ENCODE measurements at regions not wholly inside any gene's neighbourhood (a gene's known extent, or its start where the extent isn't known, plus 50 kb on each side); places are given as distances from the start of the nearest gene placed in this dataset.

DNA sequence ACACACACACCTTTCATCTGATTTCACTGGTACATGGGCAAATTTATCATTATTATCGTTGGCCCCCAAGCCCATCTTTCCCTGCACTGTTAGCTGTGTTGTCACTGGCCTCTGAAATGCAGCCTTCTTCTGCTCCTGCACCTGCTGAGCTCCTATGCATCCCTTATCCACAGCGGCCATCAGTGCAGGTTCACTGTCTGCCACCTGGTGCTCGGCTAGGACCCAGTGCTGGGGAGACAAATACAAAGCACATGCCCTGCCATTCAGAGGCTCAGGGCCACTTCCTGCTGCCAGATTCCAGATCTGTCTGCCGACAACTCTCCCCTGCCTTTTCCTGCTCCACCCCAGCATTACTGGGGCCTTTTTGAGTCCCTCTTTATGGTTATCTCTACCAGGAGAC, 1205.4 kb downstream of the TBC1D22A start:
- Histone ChIP-seq H3K4me3 (ENCODE audit: low read length in 2 of 2) (no peak overlapping the region), H3K27me3 (ENCODE audit: control insufficient read depth in 3 of 3, insufficient read depth in 3 of 3, low read depth in 1 of 3, low read length in 3 of 3) (no peaks in the 10 kb centered on the region), H3K9ac (ENCODE audit: low read depth, low read length, poor library complexity) (no peak overlapping the region), H2BK15ac (ENCODE audit: low read length) (no peak overlapping the region), H3K18ac (ENCODE audit: low read length) (no peak overlapping the region), H3K4me1 (ENCODE audit: control insufficient read depth in 2 of 2, insufficient read depth in 1 of 2, low read depth in 1 of 2, low read length in 2 of 2) (peaks cover 0 to 2% of the 10 kb centered on the region in 2 donors), H2AFZ (ENCODE audit: low read length) (no peak overlapping the region), H3K23ac (ENCODE audit: low read depth, low read length, poor library complexity) (no peak overlapping the region), H3K9me3 (replicated peaks in 1 of 2; ENCODE audit: control insufficient read depth in 2 of 2, insufficient read depth in 1 of 2, low read depth in 1 of 2, low read length in 2 of 2) (no peaks in the 10 kb centered on the region), H3K36me3 (replicated peaks in 1 of 2; ENCODE audit: control insufficient read depth in 2 of 2, insufficient read depth in 2 of 2, low read length in 2 of 2) (no peaks in the 10 kb centered on the region), H3K79me1 (ENCODE audit: low read depth, low read length) (no peaks in the 10 kb centered on the region), H4K8ac (ENCODE audit: low read depth, low read length) (no peak overlapping the region), H2BK12ac (ENCODE audit: low read length) (no peak overlapping the region), H3K27ac (replicated peaks; ENCODE audit: low read length) (no peak overlapping the region), H2AK5ac (ENCODE audit: low read depth, low read length) (no peak overlapping the region), H4K91ac (ENCODE audit: low read depth, low read length, poor library complexity) (no peak overlapping the region), H3K4ac (ENCODE audit: low read length) (no peak overlapping the region), H3K14ac (ENCODE audit: low read length) (peak overlapping the region; percentile 12), H2BK120ac (ENCODE audit: low read depth, low read length) (no peak overlapping the region), H3K4me2 (ENCODE audit: insufficient read depth, low read length, poor library complexity, severe bottlenecking) (no peak overlapping the region), H2BK5ac (ENCODE audit: low read length) (no peak overlapping the region)
- no CpG with 5 or more reads among the region's 4 CpGs for WGBS, 2 donors (ENCODE audit: extremely low coverage in 2 of 2, insufficient read length in 2 of 2, insufficient replicate concordance in 1 of 2)
- DNase-seq (ENCODE audit: low spot score): no peak

DNA sequence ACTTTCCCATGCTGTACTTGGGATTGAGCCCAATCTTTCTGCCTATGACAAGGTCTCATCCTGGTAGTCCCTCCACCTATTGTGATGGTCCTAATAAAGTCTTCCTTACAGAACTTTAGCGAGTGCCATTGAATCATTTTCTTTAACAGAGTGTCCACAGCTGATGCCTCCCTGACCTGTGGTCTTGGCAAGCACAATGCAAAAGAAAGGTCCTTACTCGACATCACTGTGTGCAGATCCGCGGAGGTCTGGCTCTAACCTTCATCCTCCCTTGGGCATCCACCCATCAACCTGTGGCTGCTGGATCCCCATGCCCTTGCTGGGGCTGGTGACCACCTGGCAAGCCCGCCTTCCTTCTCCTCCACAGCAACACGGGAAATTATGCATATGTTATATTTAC, 1203.9 kb downstream of the TBC1D22A start:
- peak overlapping the region; percentile 56 for H3K14ac ChIP-seq (ENCODE audit: low read length)
- H3K79me1 ChIP-seq (ENCODE audit: low read depth, low read length): no peaks in the 10 kb centered on the region
- no peak overlapping the region for H3K18ac ChIP-seq (ENCODE audit: low read length)
- peaks cover 0 to 2% of the 10 kb centered on the region in 2 donors for H3K4me1 ChIP-seq (ENCODE audit: control insufficient read depth in 2 of 2, insufficient read depth in 1 of 2, low read depth in 1 of 2, low read length in 2 of 2)
- H2BK12ac ChIP-seq (ENCODE audit: low read length): no peak overlapping the region
- H2BK120ac ChIP-seq (ENCODE audit: low read depth, low read length): no peak overlapping the region
- no peak overlapping the region for H3K4me2 ChIP-seq (ENCODE audit: insufficient read depth, low read length, poor library complexity, severe bottlenecking)
- H2BK15ac ChIP-seq (ENCODE audit: low read length): no peak overlapping the region
- no peak overlapping the region for H2BK5ac ChIP-seq (ENCODE audit: low read length)
- no peaks in the 10 kb centered on the region for H3K27me3 ChIP-seq (ENCODE audit: control insufficient read depth in 3 of 3, insufficient read depth in 3 of 3, low read depth in 1 of 3, low read length in 3 of 3)
- no peak overlapping the region for H2AK5ac ChIP-seq (ENCODE audit: low read depth, low read length)
- H3K4ac ChIP-seq (ENCODE audit: low read length): no peak overlapping the region
- no peaks in the 10 kb centered on the region for H3K36me3 ChIP-seq (replicated peaks in 1 of 2; ENCODE audit: control insufficient read depth in 2 of 2, insufficient read depth in 2 of 2, low read length in 2 of 2)
- no peaks in the 10 kb centered on the region for H3K9me3 ChIP-seq (replicated peaks in 1 of 2; ENCODE audit: control insufficient read depth in 2 of 2, insufficient read depth in 1 of 2, low read depth in 1 of 2, low read length in 2 of 2)
- H3K27ac ChIP-seq (replicated peaks; ENCODE audit: low read length): no peak overlapping the region
- H2AFZ ChIP-seq (ENCODE audit: low read length): no peak overlapping the region
- no peak for DNase-seq (ENCODE audit: low spot score)
- H4K8ac ChIP-seq (ENCODE audit: low read depth, low read length): no peak overlapping the region
- no CpG with 5 or more reads among the region's 6 CpGs for WGBS, 2 donors (ENCODE audit: extremely low coverage in 2 of 2, insufficient read length in 2 of 2, insufficient replicate concordance in 1 of 2)
- H3K4me3 ChIP-seq (ENCODE audit: low read length in 2 of 2): no peak overlapping the region
- no peak overlapping the region for H4K91ac ChIP-seq (ENCODE audit: low read depth, low read length, poor library complexity)
- H3K23ac ChIP-seq (ENCODE audit: low read depth, low read length, poor library complexity): no peak overlapping the region
- no peak overlapping the region for H3K9ac ChIP-seq (ENCODE audit: low read depth, low read length, poor library complexity)

DNA sequence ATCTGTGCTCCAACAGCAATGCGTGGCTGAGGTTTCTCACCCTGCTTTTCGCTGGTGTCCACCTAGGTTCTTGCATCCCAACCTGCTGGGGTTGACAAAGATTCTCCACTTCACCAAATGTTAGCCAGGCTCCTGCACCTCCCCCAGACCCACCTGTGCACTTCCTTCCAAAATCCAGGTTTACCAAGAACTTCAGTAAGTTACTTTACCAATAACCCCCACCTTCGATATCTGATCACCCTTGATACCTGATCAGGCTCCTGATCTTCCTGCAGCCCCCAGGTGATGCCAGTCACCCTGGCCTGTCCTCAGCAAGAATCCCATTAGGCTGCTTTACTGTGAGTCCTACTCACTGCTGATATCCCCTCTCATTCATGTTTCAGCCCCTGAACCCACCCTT, 1203.4 kb downstream of the TBC1D22A start:
- Histone ChIP-seq H3K14ac (ENCODE audit: low read length) (no peak overlapping the region), H3K27ac (replicated peaks; ENCODE audit: low read length) (no peak overlapping the region), H2AK5ac (ENCODE audit: low read depth, low read length) (peak overlapping the region; percentile 13), H3K4me3 (ENCODE audit: low read length in 2 of 2) (no peak overlapping the region), H2BK12ac (ENCODE audit: low read length) (no peak overlapping the region), H3K9ac (ENCODE audit: low read depth, low read length, poor library complexity) (no peak overlapping the region), H2BK15ac (ENCODE audit: low read length) (no peak overlapping the region), H3K18ac (ENCODE audit: low read length) (no peak overlapping the region), H3K9me3 (replicated peaks in 1 of 2; ENCODE audit: control insufficient read depth in 2 of 2, insufficient read depth in 1 of 2, low read depth in 1 of 2, low read length in 2 of 2) (peaks cover 0 to under 1% of the 10 kb centered on the region in 2 donors), H3K4ac (ENCODE audit: low read length) (no peak overlapping the region), H2BK5ac (ENCODE audit: low read length) (no peak overlapping the region), H2BK120ac (ENCODE audit: low read depth, low read length) (no peak overlapping the region), H3K4me1 (ENCODE audit: control insufficient read depth in 2 of 2, insufficient read depth in 1 of 2, low read depth in 1 of 2, low read length in 2 of 2) (peaks cover 0 to 2% of the 10 kb centered on the region in 2 donors), H3K4me2 (ENCODE audit: insufficient read depth, low read length, poor library complexity, severe bottlenecking) (no peak overlapping the region), H3K27me3 (ENCODE audit: control insufficient read depth in 3 of 3, insufficient read depth in 3 of 3, low read depth in 1 of 3, low read length in 3 of 3) (no peaks in the 10 kb centered on the region), H4K91ac (ENCODE audit: low read depth, low read length, poor library complexity) (no peak overlapping the region), H2AFZ (ENCODE audit: low read length) (no peak overlapping the region), H3K79me1 (ENCODE audit: low read depth, low read length) (no peaks in the 10 kb centered on the region), H3K23ac (ENCODE audit: low read depth, low read length, poor library complexity) (no peak overlapping the region), H3K36me3 (replicated peaks in 1 of 2; ENCODE audit: control insufficient read depth in 2 of 2, insufficient read depth in 2 of 2, low read length in 2 of 2) (no peaks in the 10 kb centered on the region), H4K8ac (ENCODE audit: low read depth, low read length) (no peak overlapping the region)
- no CpG with 5 or more reads among the region's 3 CpGs for WGBS, 2 donors (ENCODE audit: extremely low coverage in 2 of 2, insufficient read length in 2 of 2, insufficient replicate concordance in 1 of 2)
- DNase-seq (ENCODE audit: low spot score): no peak

- peaks cover 0 to 2% of the 10 kb centered on the region in 2 donors for H3K9me3 ChIP-seq (replicated peaks in 1 of 2; ENCODE audit: control insufficient read depth in 2 of 2, insufficient read depth in 1 of 2, low read depth in 1 of 2, low read length in 2 of 2)
- no peaks in the 10 kb centered on the region for H3K4me1 ChIP-seq (ENCODE audit: control insufficient read depth in 2 of 2, insufficient read depth in 1 of 2, low read depth in 1 of 2, low read length in 2 of 2)
- no peak overlapping the region for H2BK5ac ChIP-seq (ENCODE audit: low read length)
- no peak overlapping the region for H2AFZ ChIP-seq (ENCODE audit: low read length)
- no peak overlapping the region for H3K27ac ChIP-seq (replicated peaks; ENCODE audit: low read length)
- H3K27me3 ChIP-seq (ENCODE audit: control insufficient read depth in 3 of 3, insufficient read depth in 3 of 3, low read depth in 1 of 3, low read length in 3 of 3): no peaks in the 10 kb centered on the region
- H3K4ac ChIP-seq (ENCODE audit: low read length): no peak overlapping the region
- DNase-seq (ENCODE audit: low spot score): no peak
- H4K91ac ChIP-seq (ENCODE audit: low read depth, low read length, poor library complexity): no peak overlapping the region
- no peaks in the 10 kb centered on the region for H3K79me1 ChIP-seq (ENCODE audit: low read depth, low read length)
- no peak overlapping the region for H3K4me3 ChIP-seq (ENCODE audit: low read length in 2 of 2)
- WGBS, 2 donors (ENCODE audit: extremely low coverage in 2 of 2, insufficient read length in 2 of 2, insufficient replicate concordance in 1 of 2): no CpG with 5 or more reads among the region's 6 CpGs
- H3K14ac ChIP-seq (ENCODE audit: low read length): no peak overlapping the region
- H2BK12ac ChIP-seq (ENCODE audit: low read length): no peak overlapping the region
- H4K8ac ChIP-seq (ENCODE audit: low read depth, low read length): no peak overlapping the region
- H2BK15ac ChIP-seq (ENCODE audit: low read length): no peak overlapping the region
- H3K18ac ChIP-seq (ENCODE audit: low read length): no peak overlapping the region
- no peak overlapping the region for H2AK5ac ChIP-seq (ENCODE audit: low read depth, low read length)
- no peaks in the 10 kb centered on the region for H3K36me3 ChIP-seq (replicated peaks in 1 of 2; ENCODE audit: control insufficient read depth in 2 of 2, insufficient read depth in 2 of 2, low read length in 2 of 2)
- H3K4me2 ChIP-seq (ENCODE audit: insufficient read depth, low read length, poor library complexity, severe bottlenecking): no peak overlapping the region
- H2BK120ac ChIP-seq (ENCODE audit: low read depth, low read length): no peak overlapping the region
- H3K9ac ChIP-seq (ENCODE audit: low read depth, low read length, poor library complexity): no peak overlapping the region
- H3K23ac ChIP-seq (ENCODE audit: low read depth, low read length, poor library complexity): no peak overlapping the region
Measured at GRCh38 chr22:47965066-47965465, 1202.6 kb downstream of the TBC1D22A start.
